ENCODE measurements at regions not wholly inside any gene's neighbourhood (a gene's known extent, or its start where the extent isn't known, plus 50 kb on each side); places are given as distances from the start of the nearest gene placed in this dataset.

GRCh38 chr9:18127499-18127875 lies 346.5 kb upstream of the ADAMTSL1 start:
- Histone ChIP-seq H3K27ac (ENCODE audit: insufficient read depth, low read length) (no peak overlapping the region), H4K91ac (ENCODE audit: insufficient read depth, low read depth, low read length) (no peak overlapping the region), H4K8ac (ENCODE audit: low read depth in 2 of 2, low read length in 2 of 2) (no peak overlapping the region), H3K4me3 (ENCODE audit: insufficient read depth, low read depth, low read length) (no peak overlapping the region), H2AK9ac (replicated peaks; ENCODE audit: low read depth, low read length, poor library complexity) (no peak overlapping the region), H4K5ac (ENCODE audit: low read depth, low read length) (no peak overlapping the region), H3K18ac (ENCODE audit: low read depth, low read length) (no peak overlapping the region), H2AFZ (replicated peaks; ENCODE audit: low read length, poor library complexity) (no peak overlapping the region), H3K79me1 (ENCODE audit: low read depth in 1 of 2, low read length in 2 of 2) (no peaks in the 10 kb centered on the region), H3K4me1 (ENCODE audit: control insufficient read depth, insufficient read depth, low read length) (no peaks in the 10 kb centered on the region), H3K4me2 (ENCODE audit: low read depth, low read length) (no peak overlapping the region), H3K23ac (ENCODE audit: low read depth, low read length) (no peak overlapping the region), H2BK20ac (ENCODE audit: low read depth, low read length) (no peak overlapping the region), H3K4ac (ENCODE audit: low read depth, low read length) (no peak overlapping the region), H3K9me1 (ENCODE audit: insufficient read depth, low read length) (no peaks in the 10 kb centered on the region), H2BK120ac (ENCODE audit: low read depth, low read length) (no peak overlapping the region), H2BK15ac (ENCODE audit: low read depth, low read length) (no peak overlapping the region), H2AK5ac (ENCODE audit: low read depth, low read length) (no peak overlapping the region), H3K27me3 (ENCODE audit: control insufficient read depth, insufficient read depth, low read length) (no peaks in the 10 kb centered on the region), H2BK5ac (ENCODE audit: low read depth, low read length, poor library complexity, severe bottlenecking) (no peak overlapping the region), H3K9ac (ENCODE audit: low read depth, low read length) (no peak overlapping the region), H3K36me3 (ENCODE audit: control insufficient read depth, insufficient read depth, low read length) (no peaks in the 10 kb centered on the region), H3K9me3 (ENCODE audit: control insufficient read depth, insufficient read depth, low read length) (no peaks in the 10 kb centered on the region), H3K56ac (ENCODE audit: extremely low read depth, insufficient read depth, low read length) (no peak overlapping the region), H3K14ac (replicated peaks; ENCODE audit: low read depth, low read length) (no peak overlapping the region), H4K20me1 (ENCODE audit: insufficient read depth, low read length) (no peaks in the 10 kb centered on the region)
- no peak for ATAC-seq (ENCODE audit: low read depth)
- in situ Hi-C loops (cut with MboI; ENCODE audit: low sequenced_read_pairs) (no loop called here), dilution Hi-C loops (cut with HindIII; ENCODE audit: low sequenced_read_pairs, unreplicated experiment) (no loop called here), intact Hi-C loops (cut with micrococcal nuclease) (no loop called here)
- TF ChIP-seq RAD21 (IDR thresholded peaks at IDR 0.05; ENCODE audit: low read length) (no peak), MXI1 (IDR thresholded peaks at IDR 0.05; ENCODE audit: borderline replicate concordance, low read depth, low read length) (no peak), CHD1 (IDR thresholded peaks at IDR 0.05; ENCODE audit: low read depth, low read length) (no peak), POLR2A (IDR thresholded peaks at IDR 0.05; ENCODE audit: low read depth, low read length) (no peak), USF2 (IDR thresholded peaks at IDR 0.05; ENCODE audit: low read depth, low read length) (no peak)
- ChIA-PET CTCF (no interaction called here), POLR2A (ENCODE audit: unreplicated experiment) (no interaction called here)
- 40% methylated on average over 1 of the region's 2 CpGs; no CpG with 5 or more reads in 1 of the 2 experiments for WGBS, 2 experiments (ENCODE audit: extremely low coverage in 2 of 2, insufficient read length in 1 of 2)
- no TSS peak for BruUV-seq (replicated peaks)
- DNase-seq, result no peak
